Memory B cell (primary cell): ENCODE measurements at regions not wholly inside any gene's neighbourhood (a gene's known extent, or its start where the extent isn't known, plus 50 kb on each side); places are given as distances from the start of the nearest gene placed in this dataset.
"Not testable (repeated sequence)": the region's sequence is repeated elsewhere in the genome, so short reads cannot be mapped to it uniquely, and the experiment has no call there.

Experiments used
- ATAC-seq: fragments of 150-1000 bp; cut with Tn5 transposase; 2 replicates; pipeline ENCODE4 v1.10.0; 2021; ENCODE audit warnings: low read depth, mild to moderate bottlenecking, moderate library complexity
- DNase-seq, 2 donors: peaks; one replicate each; pipeline ENCODE4 v3.0.0; 2022; ENCODE audit warnings: low spot score in 2 of 2
- H3K27ac Mint-ChIP-seq: one replicate; pipeline ENCODE4 v1.8.0; 2022; ENCODE audit warnings: mild to moderate bottlenecking, moderate library complexity, mixed read lengths
- H3K27me3 Mint-ChIP-seq: one replicate; pipeline ENCODE4 v1.8.0; 2022; ENCODE audit warnings: mixed read lengths
- H3K36me3 Mint-ChIP-seq: one replicate; pipeline ENCODE4 v1.8.0; 2022; ENCODE audit warnings: mild to moderate bottlenecking, mixed read lengths
- H3K4me1 Mint-ChIP-seq: one replicate; pipeline ENCODE4 v1.8.0; 2022; ENCODE audit warnings: mixed read lengths
- H3K4me3 Mint-ChIP-seq: one replicate; pipeline ENCODE4 v1.8.0; 2022; ENCODE audit warnings: mild to moderate bottlenecking, moderate library complexity, mixed read lengths
- H3K9me3 Mint-ChIP-seq: one replicate; pipeline ENCODE4 v1.8.0; 2022; ENCODE audit warnings: mixed read lengths

- not testable (repeated sequence) for H3K36me3 Mint-ChIP-seq, H3K9me3 Mint-ChIP-seq, H3K4me3 Mint-ChIP-seq, H3K4me1 Mint-ChIP-seq, DNase-seq, H3K27ac Mint-ChIP-seq, ATAC-seq, H3K27me3 Mint-ChIP-seq
Observed at GRCh38 chr15:20017581-20017980, 524.0 kb downstream of the GOLGA6L6 start.

GRCh38 chr15:20016941-20017340 is 524.7 kb downstream of the GOLGA6L6 start:
- not testable (repeated sequence) for H3K9me3 Mint-ChIP-seq, H3K36me3 Mint-ChIP-seq, ATAC-seq, H3K27me3 Mint-ChIP-seq, H3K4me3 Mint-ChIP-seq, H3K27ac Mint-ChIP-seq, DNase-seq, H3K4me1 Mint-ChIP-seq

- not testable (repeated sequence) for ATAC-seq, H3K36me3 Mint-ChIP-seq, H3K27me3 Mint-ChIP-seq, DNase-seq, H3K27ac Mint-ChIP-seq, H3K4me1 Mint-ChIP-seq, H3K9me3 Mint-ChIP-seq, H3K4me3 Mint-ChIP-seq
Observed at GRCh38 chr15:20012837-20013236, 528.8 kb downstream of the GOLGA6L6 start.

- ATAC-seq, H3K27ac Mint-ChIP-seq, H3K36me3 Mint-ChIP-seq, H3K9me3 Mint-ChIP-seq, DNase-seq, H3K4me1 Mint-ChIP-seq, H3K4me3 Mint-ChIP-seq, H3K27me3 Mint-ChIP-seq: not testable (repeated sequence)
Observed at GRCh38 chr15:20010759-20011158, 530.8 kb downstream of the GOLGA6L6 start.

GRCh38 chr15:20009619-20010018 is 532.0 kb downstream of the GOLGA6L6 start:
- ATAC-seq, H3K9me3 Mint-ChIP-seq, H3K36me3 Mint-ChIP-seq, DNase-seq, H3K4me1 Mint-ChIP-seq, H3K4me3 Mint-ChIP-seq, H3K27ac Mint-ChIP-seq, H3K27me3 Mint-ChIP-seq: not testable (repeated sequence)

GRCh38 chr15:20007338-20007737 is 534.3 kb downstream of the GOLGA6L6 start:
- H3K27ac Mint-ChIP-seq, ATAC-seq: not testable (repeated sequence)

GRCh38 chr15:20003471-20003870 is 538.1 kb downstream of the GOLGA6L6 start:
- not testable (repeated sequence) for DNase-seq, H3K36me3 Mint-ChIP-seq, H3K4me1 Mint-ChIP-seq, ATAC-seq, H3K9me3 Mint-ChIP-seq, H3K27me3 Mint-ChIP-seq, H3K4me3 Mint-ChIP-seq, H3K27ac Mint-ChIP-seq

More at GRCh38 chr15:20007338-20007737, 534.3 kb downstream of the GOLGA6L6 start:
- H3K4me1 Mint-ChIP-seq, H3K4me3 Mint-ChIP-seq, DNase-seq, H3K36me3 Mint-ChIP-seq, H3K27me3 Mint-ChIP-seq, H3K9me3 Mint-ChIP-seq: not testable (repeated sequence)

GRCh38 chr15:20002560-20002959 is 539.0 kb downstream of the GOLGA6L6 start:
- not testable (repeated sequence) for H3K36me3 Mint-ChIP-seq, H3K4me1 Mint-ChIP-seq, H3K4me3 Mint-ChIP-seq, H3K9me3 Mint-ChIP-seq, H3K27ac Mint-ChIP-seq, DNase-seq, ATAC-seq, H3K27me3 Mint-ChIP-seq

GRCh38 chr15:19996574-19997194 is 544.9 kb downstream of the GOLGA6L6 start:
- not testable (repeated sequence) for H3K4me3 Mint-ChIP-seq, ATAC-seq, H3K4me1 Mint-ChIP-seq, H3K36me3 Mint-ChIP-seq, H3K9me3 Mint-ChIP-seq, H3K27me3 Mint-ChIP-seq, DNase-seq, H3K27ac Mint-ChIP-seq

- not testable (repeated sequence) for H3K27ac Mint-ChIP-seq, H3K9me3 Mint-ChIP-seq, H3K36me3 Mint-ChIP-seq, H3K4me3 Mint-ChIP-seq, H3K27me3 Mint-ChIP-seq, ATAC-seq, DNase-seq, H3K4me1 Mint-ChIP-seq
Observed at GRCh38 chr15:19995296-19995695, 546.3 kb downstream of the GOLGA6L6 start.

- no peak overlapping the region for H3K27ac Mint-ChIP-seq
Observed at GRCh38 chr15:19992428-19992827, 549.2 kb downstream of the GOLGA6L6 start.

GRCh38 chr15:19988094-19988660 is 553.4 kb downstream of the GOLGA6L6 start:
- H3K27me3 Mint-ChIP-seq = no peaks in the 10 kb centered on the region
- ATAC-seq = no peak
- no peak overlapping the region for H3K4me3 Mint-ChIP-seq
- H3K4me1 Mint-ChIP-seq = no peaks in the 10 kb centered on the region
- H3K9me3 Mint-ChIP-seq = peaks cover 9% of the 10 kb centered on the region
- DNase-seq = no peak
- H3K27ac Mint-ChIP-seq = no peak overlapping the region
- no peaks in the 10 kb centered on the region for H3K36me3 Mint-ChIP-seq

More at GRCh38 chr15:19992428-19992827, 549.2 kb downstream of the GOLGA6L6 start:
- Mint-ChIP-seq H3K9me3 (peaks cover 9% of the 10 kb centered on the region), H3K27me3 (no peaks in the 10 kb centered on the region), H3K4me3 (no peak overlapping the region), H3K36me3 (no peaks in the 10 kb centered on the region), H3K4me1 (no peaks in the 10 kb centered on the region)
- no peak for ATAC-seq
- DNase-seq = no peak

GRCh38 chr15:19987389-19988048 is 554.1 kb downstream of the GOLGA6L6 start:
- Mint-ChIP-seq H3K9me3 (peaks cover 9% of the 10 kb centered on the region), H3K27ac (no peak overlapping the region), H3K36me3 (no peaks in the 10 kb centered on the region), H3K4me1 (no peaks in the 10 kb centered on the region), H3K4me3 (no peak overlapping the region), H3K27me3 (no peaks in the 10 kb centered on the region)
- ATAC-seq = no peak
- DNase-seq = no peak

- Mint-ChIP-seq H3K27ac (no peak overlapping the region), H3K9me3 (peaks cover 1% of the 10 kb centered on the region), H3K4me1 (no peaks in the 10 kb centered on the region), H3K27me3 (no peaks in the 10 kb centered on the region), H3K4me3 (no peak overlapping the region), H3K36me3 (no peaks in the 10 kb centered on the region)
- ATAC-seq (no peak), DNase-seq (no peak)
Observed at GRCh38 chr15:19984101-19984500, 557.5 kb downstream of the GOLGA6L6 start.

- DNase-seq (no peak), ATAC-seq (no peak)
- Mint-ChIP-seq H3K36me3 (no peaks in the 10 kb centered on the region), H3K27me3 (no peaks in the 10 kb centered on the region), H3K4me3 (no peak overlapping the region), H3K27ac (no peak overlapping the region), H3K4me1 (no peaks in the 10 kb centered on the region), H3K9me3 (no peaks in the 10 kb centered on the region)
Observed at GRCh38 chr15:19974998-19975397, 566.6 kb downstream of the GOLGA6L6 start.
